SK-N-SH (cell line): ENCODE measurements at regions not wholly inside any gene's neighbourhood (a gene's known extent, or its start where the extent isn't known, plus 50 kb on each side); places are given as distances from the start of the nearest gene placed in this dataset.
A peak's percentile ranks its signal among the peaks of the same experiment; 100 is the strongest.

Experiments
- CTCF ChIA-PET: fragments of 300-600, 350-600 bp; formaldehyde crosslinking; extraction: SDS; loops from one replicate; lab custom pipeline; 2021; lab: Yijun Ruan, JAX
- POLR2A ChIA-PET: fragments of 350-600 bp; sonication (Branson Sonifier 250); formaldehyde crosslinking; extraction: SDS; loops from one replicate; lab custom pipeline; 2020; ENCODE audit warnings: antibody characterized with exemption, inconsistent platforms; lab: Yijun Ruan, JAX
- DNase-seq: peaks from one replicate; pipeline ENCODE4 v3.0.0; 2012
- H2AFZ ChIP-seq: fragments of 200-600 bp; sonication (generic); 2 replicates; pipeline ENCODE4 v1.8.1; 2016; ENCODE audit warnings: antibody characterized with exemption, mild to moderate bottlenecking, low read depth
- H3F3A ChIP-seq: fragments of 200-600 bp; sonication (generic); replicated peaks from 2 replicates; pipeline ENCODE3; 2016; ENCODE audit warnings: antibody characterized with exemption, mild to moderate bottlenecking; ENCODE audit not compliant: insufficient read depth
- H3K27ac ChIP-seq, 2 experiments: fragments of 200-500 bp in 1 of 2; fragments of 200-600 bp in 1 of 2; sonication (Bioruptor generic) in 1 of 2; sonication (generic), shearing (Covaris generic) in 1 of 2; 2 replicates each; pipeline versions ENCODE4 v1.5.1 to v1.6.1; 2014 to 2016; ENCODE audit warnings: low read depth in 2 of 2, inconsistent platforms in 1 of 2, low read length in 1 of 2, mild to moderate bottlenecking in 1 of 2, mixed read lengths in 1 of 2
- H3K27me3 ChIP-seq: fragments of 200-600 bp; sonication (generic), shearing (Covaris generic); 2 replicates; pipeline ENCODE4 v1.6.1; 2016; ENCODE audit warnings: mixed run types; ENCODE audit not compliant: insufficient read depth
- H3K36me3 ChIP-seq, 2 experiments: fragments of 200-500 bp in 1 of 2; fragments of 200-600 bp in 1 of 2; sonication (Bioruptor generic) in 1 of 2; sonication (generic) in 1 of 2; replicated peaks in 1 of 2; 2 replicates each; pipeline versions ENCODE3 to v1.5.1; 2014 to 2016; ENCODE audit warnings: low read length in 1 of 2, mild to moderate bottlenecking in 1 of 2; ENCODE audit not compliant: insufficient read depth in 2 of 2, control insufficient read depth in 1 of 2
- H3K4me1 ChIP-seq, 2 experiments: fragments of 200-500 bp in 1 of 2; fragments of 200-600 bp in 1 of 2; sonication (Bioruptor generic) in 1 of 2; sonication (generic), shearing (Covaris generic) in 1 of 2; 2 replicates each; pipeline versions ENCODE4 v1.5.1 to v1.6.1; 2014 to 2016; ENCODE audit warnings: low read depth in 1 of 2, low read length in 1 of 2, mixed run types in 1 of 2; ENCODE audit not compliant: insufficient read depth in 2 of 2, control insufficient read depth in 1 of 2
- H3K4me2 ChIP-seq: fragments of 200-600 bp; sonication (generic), shearing (Covaris generic); 2 replicates; pipeline ENCODE4 v1.6.1; 2017; ENCODE audit warnings: mixed run types
- H3K4me3 ChIP-seq, 2 experiments: fragments of 200-500 bp in 1 of 2; fragments of 200-600 bp in 1 of 2; sonication (Bioruptor generic) in 1 of 2; sonication (generic), shearing (Covaris generic) in 1 of 2; 2 replicates each; pipeline versions ENCODE4 v1.5.1 to v1.8.1; 2014 to 2016; ENCODE audit warnings: low read depth in 2 of 2, inconsistent platforms in 1 of 2, low read length in 1 of 2, mild to moderate bottlenecking in 1 of 2, mixed read lengths in 1 of 2, moderate library complexity in 1 of 2
- H3K79me2 ChIP-seq: fragments of 200-600 bp; sonication (generic); 2 replicates; pipeline ENCODE4 v1.8.1; 2017; ENCODE audit warnings: mild to moderate bottlenecking; ENCODE audit not compliant: insufficient read depth
- H3K9ac ChIP-seq: fragments of 200-600 bp; sonication (generic); 2 replicates; pipeline ENCODE4 v1.6.1; 2017; ENCODE audit warnings: mixed run types
- H3K9me2 ChIP-seq: fragments of 200-600 bp; sonication (generic); 2 replicates; pipeline ENCODE4 v1.6.1; 2017; ENCODE audit warnings: mixed run types
- H3K9me3 ChIP-seq: fragments of 200-600 bp; sonication (generic); 2 replicates; pipeline ENCODE4 v1.6.1; 2017; ENCODE audit warnings: mixed run types, mild to moderate bottlenecking, moderate library complexity
- H4K20me1 ChIP-seq: fragments of 200-600 bp; sonication (generic); 2 replicates; pipeline ENCODE4 v1.6.1; 2017; ENCODE audit warnings: mild to moderate bottlenecking, mixed run types; ENCODE audit not compliant: insufficient read depth
- EP300 ChIP-seq, 2 experiments: IDR thresholded peaks; 2 replicates each; pipeline versions ENCODE4 v1.4.0 to v1.6.1; 2012; ENCODE audit warnings: borderline replicate concordance in 1 of 2, low read depth in 1 of 2, low read length in 1 of 2
- FOSL2 ChIP-seq: IDR thresholded peaks from 2 replicates; pipeline ENCODE4 v1.4.0; 2012; ENCODE audit warnings: low read depth, mild to moderate bottlenecking, moderate library complexity, borderline replicate concordance
- GABPA ChIP-seq: IDR thresholded peaks from 2 replicates; pipeline ENCODE4 v1.4.0; 2012; ENCODE audit warnings: low read depth, mild to moderate bottlenecking
- JUND ChIP-seq: IDR thresholded peaks from 2 replicates; pipeline ENCODE4 v1.4.0; 2012
- POLR2AphosphoS5 ChIP-seq: IDR thresholded peaks from 2 replicates; pipeline ENCODE4 v1.6.1; 2012; ENCODE audit warnings: low read depth, low read length
- RAD21 ChIP-seq: IDR thresholded peaks from 2 replicates; pipeline ENCODE4 v1.6.1; 2012; ENCODE audit warnings: mild to moderate bottlenecking, low read length
- RCOR1 ChIP-seq: fragments of 150-350 bp; IDR thresholded peaks from 2 replicates; pipeline ENCODE4 v1.6.1; 2017; ENCODE audit warnings: antibody characterized with exemption, low read length
- REST ChIP-seq: IDR thresholded peaks from 2 replicates; pipeline ENCODE4 v1.6.1; 2012; ENCODE audit warnings: mild to moderate bottlenecking, low read depth, low read length, moderate library complexity
- RFX5 ChIP-seq: IDR thresholded peaks from 2 replicates; pipeline ENCODE4 v1.6.1; 2012; ENCODE audit warnings: mild to moderate bottlenecking, improper control_type of control experiment, low read length
- RXRA ChIP-seq: IDR thresholded peaks from 2 replicates; pipeline ENCODE4 v1.4.0; 2012; ENCODE audit warnings: low read depth, mild to moderate bottlenecking, borderline replicate concordance
- SMC3 ChIP-seq: IDR thresholded peaks from 2 replicates; pipeline ENCODE4 v1.6.1; 2012; ENCODE audit warnings: low read depth, low read length, improper control_type of control experiment
- TCF12 ChIP-seq: IDR thresholded peaks from 2 replicates; pipeline ENCODE4 v1.4.0; 2012
- USF2 ChIP-seq: fragments of 150-350 bp; IDR thresholded peaks from 2 replicates; pipeline ENCODE4 v1.6.1; 2017; ENCODE audit warnings: antibody characterized with exemption, low read length, low read depth, borderline replicate concordance
- WGBS: methylation state at CpG from one replicate; pipeline ENCODE4 v1.1.6; 2017; ENCODE audit warnings: low lambda C conversion rate; 5-methylcytosine and 5-hydroxymethylcytosine counted together
- TF ChIP-seq, protein P1 (sequence below): fragments of 200-600 bp; sonication (generic); IDR thresholded peaks from 2 replicates; pipeline ENCODE4 v1.6.1; 2017; ENCODE audit warnings: antibody characterized with exemption, mild to moderate bottlenecking, moderate library complexity
- TF ChIP-seq, protein P2 (sequence below): fragments of 150-350 bp; IDR thresholded peaks from 2 replicates; pipeline ENCODE4 v1.6.1; 2016; ENCODE audit warnings: mild to moderate bottlenecking, low read depth, low read length

GRCh38 chr14:44657696-44658388, 150.8 kb upstream of the FSCB start:
- Histone ChIP-seq H3K9ac (no peak overlapping the region), H3K27me3 (no peaks in the 10 kb centered on the region), H3K4me3 (no peak overlapping the region), H3F3A (no peaks in the 10 kb centered on the region), H3K9me2 (no peaks in the 10 kb centered on the region), H3K9me3 (no peaks in the 10 kb centered on the region), H3K79me2 (no peaks in the 10 kb centered on the region), H2AFZ (no peak overlapping the region), H3K4me1 (peaks cover 0 to 8% of the 10 kb centered on the region in 2 experiments; a peak in 1 of 4 replicates), H4K20me1 (no peaks in the 10 kb centered on the region), H3K27ac (no peak overlapping the region), H3K36me3 (no peaks in the 10 kb centered on the region), H3K4me2 (no peak overlapping the region)
- TF ChIP-seq, protein P1, sequence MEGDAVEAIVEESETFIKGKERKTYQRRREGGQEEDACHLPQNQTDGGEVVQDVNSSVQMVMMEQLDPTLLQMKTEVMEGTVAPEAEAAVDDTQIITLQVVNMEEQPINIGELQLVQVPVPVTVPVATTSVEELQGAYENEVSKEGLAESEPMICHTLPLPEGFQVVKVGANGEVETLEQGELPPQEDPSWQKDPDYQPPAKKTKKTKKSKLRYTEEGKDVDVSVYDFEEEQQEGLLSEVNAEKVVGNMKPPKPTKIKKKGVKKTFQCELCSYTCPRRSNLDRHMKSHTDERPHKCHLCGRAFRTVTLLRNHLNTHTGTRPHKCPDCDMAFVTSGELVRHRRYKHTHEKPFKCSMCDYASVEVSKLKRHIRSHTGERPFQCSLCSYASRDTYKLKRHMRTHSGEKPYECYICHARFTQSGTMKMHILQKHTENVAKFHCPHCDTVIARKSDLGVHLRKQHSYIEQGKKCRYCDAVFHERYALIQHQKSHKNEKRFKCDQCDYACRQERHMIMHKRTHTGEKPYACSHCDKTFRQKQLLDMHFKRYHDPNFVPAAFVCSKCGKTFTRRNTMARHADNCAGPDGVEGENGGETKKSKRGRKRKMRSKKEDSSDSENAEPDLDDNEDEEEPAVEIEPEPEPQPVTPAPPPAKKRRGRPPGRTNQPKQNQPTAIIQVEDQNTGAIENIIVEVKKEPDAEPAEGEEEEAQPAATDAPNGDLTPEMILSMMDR, result peak; percentile 28
- TF ChIP-seq RAD21 (peak; percentile 12; the same call in 1 of the 2 replicates), JUND (no peak)
- ChIA-PET CTCF (no interaction called here), POLR2A (no interaction called here)
- no peak for DNase-seq
- 5% methylated on average over 3 of the region's 3 CpGs for WGBS

DNA sequence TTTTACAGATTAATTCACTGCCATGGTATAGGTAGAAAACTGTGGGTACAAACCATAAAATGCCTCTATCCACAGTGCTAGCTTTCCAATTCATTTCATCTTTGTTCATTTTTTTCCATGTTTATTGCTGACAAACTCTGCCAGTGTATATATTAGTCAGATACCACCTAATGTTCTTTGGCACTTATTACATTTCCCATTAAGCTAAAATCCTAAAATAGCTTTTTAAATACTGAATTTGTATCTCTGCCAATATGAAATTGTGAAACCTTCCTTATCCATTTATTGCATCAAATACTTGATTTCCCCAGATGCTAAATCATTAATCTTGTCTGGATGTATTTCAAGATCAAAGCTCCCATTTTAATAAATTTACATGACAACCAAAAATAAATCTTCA, 150.1 kb upstream of the FSCB start:
- Histone ChIP-seq H4K20me1 (no peaks in the 10 kb centered on the region), H3K9me3 (no peaks in the 10 kb centered on the region), H3K27ac (no peak overlapping the region), H3K36me3 (no peaks in the 10 kb centered on the region), H3K4me3 (no peak overlapping the region), H3K4me2 (no peak overlapping the region), H3F3A (no peaks in the 10 kb centered on the region), H2AFZ (no peak overlapping the region), H3K9me2 (no peaks in the 10 kb centered on the region), H3K9ac (no peak overlapping the region)
- POLR2A ChIA-PET, result no interaction called here
- CTCF ChIA-PET, result no interaction called here
- DNase-seq, result no peak
- TF ChIP-seq TCF12 (no peak), RAD21 (no peak), RCOR1 (no peak)
- TF ChIP-seq, all 33 proteins: peak for 0
- Histone ChIP-seq H3K4me1 (peaks cover 0 to 8% of the 10 kb centered on the region in 2 experiments; a peak in 1 of 4 replicates), H3K79me2 (no peaks in the 10 kb centered on the region), H3K27me3 (no peaks in the 10 kb centered on the region)

- no peaks in the 10 kb centered on the region for H3K9me3 ChIP-seq
- H4K20me1 ChIP-seq, result no peaks in the 10 kb centered on the region
- H3K4me1 ChIP-seq, result peaks cover 0 to 8% of the 10 kb centered on the region in 2 experiments; a peak in 1 of 4 replicates
- H3K4me2 ChIP-seq, result no peak overlapping the region
- CTCF ChIA-PET, result no interaction called here
- no peak for DNase-seq
- no peak overlapping the region for H3K4me3 ChIP-seq
- H3K9me2 ChIP-seq, result no peaks in the 10 kb centered on the region
- POLR2A ChIA-PET, result no interaction called here
- H3F3A ChIP-seq, result no peaks in the 10 kb centered on the region
- no peaks in the 10 kb centered on the region for H3K27me3 ChIP-seq
- 12% methylated on average over 2 of the region's 2 CpGs for whole genome bisulfite sequencing
- no peaks in the 10 kb centered on the region for H3K79me2 ChIP-seq
- no peak overlapping the region for H2AFZ ChIP-seq
- no peak overlapping the region for H3K27ac ChIP-seq
- no peaks in the 10 kb centered on the region for H3K36me3 ChIP-seq
- H3K9ac ChIP-seq, result no peak overlapping the region
- TF ChIP-seq EP300 (IDR thresholded peaks at IDR 0.05; ENCODE audit: borderline replicate concordance in 1 of 2, low read depth in 1 of 2, low read length in 1 of 2), result no peak
- TF ChIP-seq SMC3, result no peak
- TF ChIP-seq REST, result no peak
- TF ChIP-seq FOSL2, result no peak
- TF ChIP-seq, protein P2, sequence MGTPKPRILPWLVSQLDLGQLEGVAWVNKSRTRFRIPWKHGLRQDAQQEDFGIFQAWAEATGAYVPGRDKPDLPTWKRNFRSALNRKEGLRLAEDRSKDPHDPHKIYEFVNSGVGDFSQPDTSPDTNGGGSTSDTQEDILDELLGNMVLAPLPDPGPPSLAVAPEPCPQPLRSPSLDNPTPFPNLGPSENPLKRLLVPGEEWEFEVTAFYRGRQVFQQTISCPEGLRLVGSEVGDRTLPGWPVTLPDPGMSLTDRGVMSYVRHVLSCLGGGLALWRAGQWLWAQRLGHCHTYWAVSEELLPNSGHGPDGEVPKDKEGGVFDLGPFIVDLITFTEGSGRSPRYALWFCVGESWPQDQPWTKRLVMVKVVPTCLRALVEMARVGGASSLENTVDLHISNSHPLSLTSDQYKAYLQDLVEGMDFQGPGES, result no peak
- TF ChIP-seq POLR2AphosphoS5, result no peak
- TF ChIP-seq USF2, result no peak
- TF ChIP-seq TCF12, result no peak
- TF ChIP-seq GABPA, result no peak
- no peak for TF ChIP-seq RXRA
- TF ChIP-seq RFX5, result no peak
Observed at GRCh38 chr14:44654591-44654990, 147.5 kb upstream of the FSCB start.
